Esophagus muscularis mucosa (tissue), 4 donors: ENCODE measurements at regions not wholly inside any gene's neighbourhood (a gene's known extent, or its start where the extent isn't known, plus 50 kb on each side); places are given as distances from the start of the nearest gene placed in this dataset.

Experiments
- DNase-seq: peaks from one replicate; pipeline ENCODE4 v3.0.0-alpha.2; 2017; ENCODE audit errors: extremely low spot score
- H3K27ac ChIP-seq, 4 donors: fragments of 200-600 bp; sonication (generic); replicated peaks in 1 of 4; 1 replicate in 3 of 4; 2 replicates in 1 of 4; pipeline ENCODE4 v1.5.1; 2016 to 2019; ENCODE audit warnings: mild to moderate bottlenecking in 1 of 4
- H3K27me3 ChIP-seq, 4 donors: fragments of 200-600 bp; sonication (generic); one replicate each; pipeline versions ENCODE4 v1.5.1 to v1.6.0; 2016 to 2019
- H3K36me3 ChIP-seq, 4 donors: fragments of 200-600 bp; sonication (generic); one replicate each; pipeline ENCODE4 v1.5.1; 2016 to 2019
- H3K4me1 ChIP-seq, 4 donors: fragments of 200-600 bp; sonication (generic); one replicate each; pipeline ENCODE4 v1.5.1; 2016 to 2019
- H3K4me3 ChIP-seq, 4 donors: fragments of 200-600 bp; sonication (generic); 1 replicate in 2 of 4; 2 replicates in 2 of 4; pipeline ENCODE4 v1.5.1; 2016 to 2019; ENCODE audit warnings: mild to moderate bottlenecking in 4 of 4, moderate library complexity in 1 of 4
- H3K9me3 ChIP-seq, 4 donors: fragments of 200-600 bp; sonication (generic); 1 replicate in 3 of 4; 2 replicates in 1 of 4; pipeline ENCODE4 v1.5.1; 2016 to 2019
- CTCF ChIP-seq, 3 experiments: fragments of 200-600 bp in 2 of 3; fragments of 450-650 bp in 1 of 3; sonication (generic) in 2 of 3; IDR thresholded peaks; one replicate each; pipeline ENCODE4 v1.5.1; 2017 to 2019; ENCODE audit warnings: antibody characterized with exemption in 3 of 3, mild to moderate bottlenecking in 2 of 3, moderate library complexity in 1 of 3
- EP300 ChIP-seq: sonication (generic); formaldehyde crosslinking; IDR thresholded peaks from one replicate; pipeline ENCODE4 v1.6.1; 2017; ENCODE audit warnings: antibody characterized with exemption
- POLR2A ChIP-seq: fragments of 450-650 bp; IDR thresholded peaks from one replicate; pipeline ENCODE4 v1.6.1; 2017; ENCODE audit warnings: antibody characterized with exemption, moderate library complexity, mild to moderate bottlenecking, low read depth
- POLR2AphosphoS5 ChIP-seq, 2 donors: sonication (generic); formaldehyde crosslinking; IDR thresholded peaks; one replicate each; pipeline ENCODE4 v1.6.1; 2017; ENCODE audit warnings: antibody characterized with exemption in 2 of 2
- WGBS: methylation state at CpG from one replicate; pipeline ENCODE4 v1.1.5; 2018; 5-methylcytosine and 5-hydroxymethylcytosine counted together
- intact Hi-C: fragments of 100-400 bp; cut with DNase I; formaldehyde crosslinking; loops from one replicate; pipeline ENCODE4 v1.15.1; 2023

DNA sequence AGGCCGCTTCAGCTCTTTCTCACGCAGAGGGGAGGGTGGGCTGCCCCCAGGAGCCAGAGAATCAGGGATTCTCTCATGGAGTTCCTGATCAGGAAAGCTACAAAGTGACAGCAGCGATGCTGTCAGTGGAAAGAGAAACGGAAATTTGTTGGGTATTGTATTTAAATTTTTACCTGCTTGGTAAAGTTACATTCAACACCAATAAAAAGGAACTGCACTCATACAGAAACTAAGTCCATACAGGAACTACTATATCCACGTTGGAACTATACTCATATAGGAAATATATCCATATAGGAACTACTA lies 325.5 kb upstream of the IRX4 start:
- DNase-seq = no peak
- H3K4me1 ChIP-seq = no peaks in the 10 kb centered on the region
- intact Hi-C loops = no loop called here
- H3K27ac ChIP-seq = no peak overlapping the region
- peaks cover 0 to 52% (median 2%) of the 10 kb centered on the region in 4 donors for H3K27me3 ChIP-seq
- no peak overlapping the region for H3K4me3 ChIP-seq
- TF ChIP-seq POLR2AphosphoS5 (IDR thresholded peaks at IDR 0.05) (no peak), CTCF (IDR thresholded peaks at IDR 0.05) (no peak), EP300 (no peak), POLR2A (no peak)
- no peaks in the 10 kb centered on the region for H3K36me3 ChIP-seq
- 45% methylated on average over 5 of the region's 5 CpGs for WGBS
- no peaks in the 10 kb centered on the region for H3K9me3 ChIP-seq

DNA sequence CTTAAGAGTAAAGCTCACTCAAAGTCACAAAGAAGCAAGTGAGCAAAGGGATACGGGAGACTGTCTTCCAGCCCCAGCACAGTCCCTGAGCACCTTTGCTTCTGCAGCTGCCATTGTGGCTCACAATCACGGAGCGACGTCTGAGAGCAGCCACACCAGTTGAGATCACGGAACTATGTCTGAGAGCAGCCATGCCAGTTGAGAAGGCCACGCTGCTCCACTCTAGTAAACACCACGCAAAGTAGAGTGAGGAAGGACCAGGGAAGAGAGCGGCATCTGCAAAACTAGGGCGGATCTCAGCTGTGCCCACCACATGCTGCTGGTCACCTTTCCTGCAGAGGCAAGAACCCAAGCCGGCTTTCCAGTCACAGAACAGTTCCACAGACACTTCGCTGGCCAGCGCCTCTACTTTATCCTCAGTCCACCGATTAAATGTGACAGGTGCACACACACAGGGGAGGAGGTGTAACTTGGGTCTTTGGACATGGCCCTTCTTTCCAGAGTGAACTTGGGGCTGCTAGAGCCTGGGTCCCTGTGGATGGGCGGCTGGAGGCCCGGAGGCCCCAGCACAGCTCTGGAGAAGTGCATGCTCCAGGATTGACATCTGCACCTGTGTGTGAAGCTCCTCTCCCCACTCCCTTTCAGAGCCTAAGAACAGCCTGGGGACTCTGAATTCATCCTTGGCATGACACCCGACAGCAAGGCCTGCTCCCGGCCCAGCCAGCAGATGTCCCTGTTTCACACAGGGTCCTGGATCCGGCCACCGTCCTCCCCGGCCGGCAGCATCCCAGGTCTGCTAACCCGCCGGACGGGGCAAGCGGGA lies 324.9 kb upstream of the IRX4 start:
- DNase-seq = no peak
- WGBS = 51% methylated on average over 23 of the region's 25 CpGs
- H3K4me3 ChIP-seq = no peak overlapping the region
- no peak overlapping the region for H3K27ac ChIP-seq
- intact Hi-C loops = no loop called here
- TF ChIP-seq POLR2A = no peak
- peak in 1 of 3 experiments; percentile 4 for TF ChIP-seq CTCF (IDR thresholded peaks at IDR 0.05)
- no peaks in the 10 kb centered on the region for H3K36me3 ChIP-seq
- no peaks in the 10 kb centered on the region for H3K4me1 ChIP-seq
- peaks cover 0 to 49% (median 2%) of the 10 kb centered on the region in 4 donors for H3K27me3 ChIP-seq
- no peaks in the 10 kb centered on the region for H3K9me3 ChIP-seq

DNA sequence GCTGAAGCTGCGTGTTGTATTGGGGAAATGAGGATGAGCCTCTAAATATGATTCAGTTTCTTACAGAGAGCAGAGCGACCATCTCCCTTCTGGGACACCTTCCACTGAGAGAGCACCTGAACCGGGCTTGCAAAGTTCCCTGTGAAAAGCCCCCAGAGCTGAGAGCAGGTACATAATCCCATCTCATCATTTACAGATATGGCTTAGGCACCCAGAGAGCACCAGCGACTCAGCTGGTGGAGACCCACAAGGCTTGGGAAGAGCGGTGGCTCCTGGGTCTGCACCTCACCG lies 324.3 kb upstream of the IRX4 start:
- WGBS = 91% methylated on average over 5 of the region's 6 CpGs
- H3K36me3 ChIP-seq = no peaks in the 10 kb centered on the region
- H3K27me3 ChIP-seq = peaks cover 0 to 46% (median 2%) of the 10 kb centered on the region in 4 donors
- no peaks in the 10 kb centered on the region for H3K9me3 ChIP-seq
- no peaks in the 10 kb centered on the region for H3K4me1 ChIP-seq
- no peak overlapping the region for H3K27ac ChIP-seq
- DNase-seq = peak; percentile 70
- H3K4me3 ChIP-seq = no peak overlapping the region
- no peak for TF ChIP-seq POLR2AphosphoS5 (IDR thresholded peaks at IDR 0.05)
- no peak for TF ChIP-seq POLR2A
- TF ChIP-seq EP300 = no peak
- TF ChIP-seq CTCF (IDR thresholded peaks at IDR 0.05) = no peak
- intact Hi-C loops = no loop called here

DNA sequence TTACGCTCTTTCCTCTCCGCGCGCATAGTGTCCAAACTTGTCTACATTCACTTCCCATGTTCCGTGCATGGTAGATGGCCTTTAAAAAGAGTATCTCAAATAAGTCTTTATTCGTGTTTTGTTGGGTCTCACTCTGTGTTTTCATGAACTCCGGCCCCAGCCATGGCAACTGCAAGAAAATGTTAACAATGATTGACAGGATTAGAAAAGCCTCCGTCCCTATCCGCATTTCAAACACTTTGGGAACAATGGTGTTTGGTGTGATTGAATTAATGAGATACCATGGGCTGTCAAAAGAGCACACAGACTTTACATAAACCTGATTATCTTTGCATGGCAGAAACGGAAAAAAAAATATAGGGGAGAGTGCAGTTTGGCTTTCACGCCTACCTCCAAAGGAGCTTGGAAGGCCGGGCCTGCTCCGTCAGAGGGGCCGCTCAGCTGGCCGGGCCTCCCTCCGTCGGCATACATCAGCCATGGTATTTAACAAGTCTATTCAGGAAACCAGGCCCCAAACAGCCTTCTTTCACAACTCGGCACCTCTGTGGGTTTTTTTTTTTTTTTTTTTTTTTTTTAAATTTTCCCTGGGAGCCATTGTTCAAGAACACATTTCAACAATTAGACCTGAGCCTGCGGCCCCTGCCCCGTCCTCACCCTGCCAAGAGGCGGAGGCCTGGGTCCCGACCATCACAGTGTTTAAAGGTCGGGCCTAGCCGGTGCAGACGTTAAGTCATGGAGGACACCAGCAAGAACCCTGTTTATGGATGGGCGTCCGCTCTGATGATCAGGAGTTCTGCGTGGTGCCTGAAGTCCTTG lies 323.8 kb upstream of the IRX4 start:
- intact Hi-C loops = no loop called here
- WGBS = 73% methylated on average over 25 of the region's 28 CpGs
- no peak overlapping the region for H3K4me3 ChIP-seq

More for the DNA sequence above, 323.8 kb upstream of the IRX4 start:
- Histone ChIP-seq H3K27me3 (peaks cover 0 to 46% (median 2%) of the 10 kb centered on the region in 4 donors), H3K36me3 (no peaks in the 10 kb centered on the region), H3K4me1 (no peaks in the 10 kb centered on the region), H3K27ac (no peak overlapping the region), H3K9me3 (no peaks in the 10 kb centered on the region)
- DNase-seq = no peak
- TF ChIP-seq POLR2AphosphoS5 (IDR thresholded peaks at IDR 0.05) (no peak), POLR2A (no peak), EP300 (no peak), CTCF (IDR thresholded peaks at IDR 0.05) (no peak)
